HG03064 (cell line): ENCODE measurements at regions not wholly inside any gene's neighbourhood (a gene's known extent, or its start where the extent isn't known, plus 50 kb on each side); places are given as distances from the start of the nearest gene placed in this dataset.

Experiments
- ATAC-seq: cut with Tn5 transposase; IDR thresholded peaks from one replicate; pipeline ENCODE4 v1.9.1; 2021; ENCODE audit warnings: low read depth; ENCODE audit not compliant: unreplicated experiment

DNA sequence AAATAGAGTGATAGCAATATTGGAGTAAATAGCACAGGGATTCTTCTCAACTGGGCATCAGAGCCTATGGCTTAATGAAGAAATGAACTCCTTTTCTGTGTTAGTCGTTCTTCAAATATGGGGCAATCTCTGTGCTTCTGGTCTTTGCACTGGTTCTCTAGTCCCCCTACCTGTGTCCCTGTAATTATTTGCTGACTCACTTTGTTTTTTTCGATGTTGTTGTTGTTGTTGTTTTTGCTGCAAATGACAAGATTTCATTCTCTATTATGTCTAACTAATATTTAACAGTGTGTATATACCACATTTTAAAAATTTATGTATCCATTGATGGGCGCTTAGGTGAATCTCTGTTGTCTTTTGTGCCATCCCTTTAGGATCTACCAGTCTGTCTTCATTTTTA lies 2137.8 kb upstream of the TENM3 start:
- ATAC-seq: no peak

DNA sequence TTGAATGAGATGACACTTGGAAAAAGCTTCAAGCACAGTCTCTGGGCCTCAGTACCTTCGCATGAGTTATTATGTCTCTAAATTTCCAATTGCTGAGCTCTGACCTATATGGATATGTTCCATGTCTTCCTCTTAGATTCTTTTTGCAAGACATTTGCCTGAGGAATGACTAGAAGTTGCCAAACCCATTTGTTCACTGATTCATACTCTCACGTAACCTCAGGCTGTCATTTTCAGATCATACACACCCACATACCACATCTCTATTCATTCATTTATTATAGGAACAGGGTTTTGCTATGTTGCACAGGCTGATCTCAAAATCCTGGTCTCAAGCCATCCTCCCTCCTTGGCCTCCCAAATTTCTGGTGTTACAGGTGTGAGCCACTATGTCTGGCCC lies 2137.1 kb upstream of the TENM3 start:
- ATAC-seq: no peak

DNA sequence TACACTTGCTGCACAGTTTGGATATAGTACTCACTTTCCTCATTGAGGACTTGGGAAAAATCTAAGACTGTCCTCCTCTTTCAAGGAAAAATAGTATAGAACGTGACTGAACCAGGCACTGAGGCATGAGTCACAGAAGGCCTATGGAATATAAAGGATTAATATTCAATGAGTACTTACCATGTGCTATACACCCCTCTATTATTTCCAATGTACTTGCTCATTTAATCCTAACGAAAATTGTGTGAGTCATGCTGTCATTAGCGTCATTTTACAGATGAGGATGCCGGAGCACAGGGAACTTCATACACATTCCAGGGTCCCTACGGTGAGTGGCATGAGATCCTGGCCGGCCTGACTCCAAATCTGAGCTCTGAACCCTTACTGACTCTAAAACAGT lies 2136.2 kb upstream of the TENM3 start:
- ATAC-seq: no peak

DNA sequence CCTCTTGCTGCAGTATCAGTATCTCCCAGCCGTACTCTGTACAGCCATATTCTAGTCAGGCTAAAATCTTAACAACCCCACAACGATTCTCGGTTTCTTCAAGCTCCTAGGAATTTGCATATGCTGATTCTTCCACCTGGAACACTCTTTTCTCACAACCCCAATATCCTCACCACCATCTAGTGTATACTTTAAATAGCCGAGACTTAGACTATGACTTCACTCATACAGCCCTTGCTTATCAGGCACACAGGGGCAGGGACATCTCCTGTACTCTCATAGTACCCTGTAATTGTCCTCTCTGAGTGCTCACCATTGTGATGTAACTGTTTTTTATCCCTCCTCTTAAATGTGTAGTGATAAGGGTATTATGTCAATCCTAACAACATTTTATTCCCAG lies 2126.4 kb upstream of the TENM3 start:
- no peak for ATAC-seq

DNA sequence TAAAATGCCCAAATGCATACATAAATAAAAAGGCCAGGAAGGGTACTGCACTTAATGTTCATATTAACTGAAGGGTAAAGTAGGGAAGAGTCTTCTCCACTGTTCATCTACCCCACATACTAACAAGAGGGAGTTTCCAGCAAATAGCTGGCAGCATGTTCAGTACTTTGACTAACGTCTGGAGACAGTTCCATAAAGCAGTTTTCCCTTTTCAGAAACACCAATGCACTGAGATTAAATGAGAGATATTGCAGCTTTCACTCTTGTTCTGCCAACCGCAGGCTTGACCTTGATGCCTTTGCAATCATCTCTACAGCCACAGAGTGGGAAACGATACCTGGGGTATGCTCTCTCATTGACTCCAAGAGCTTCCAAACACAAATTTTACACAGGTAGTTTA lies 2123.1 kb upstream of the TENM3 start:
- no peak for ATAC-seq

DNA sequence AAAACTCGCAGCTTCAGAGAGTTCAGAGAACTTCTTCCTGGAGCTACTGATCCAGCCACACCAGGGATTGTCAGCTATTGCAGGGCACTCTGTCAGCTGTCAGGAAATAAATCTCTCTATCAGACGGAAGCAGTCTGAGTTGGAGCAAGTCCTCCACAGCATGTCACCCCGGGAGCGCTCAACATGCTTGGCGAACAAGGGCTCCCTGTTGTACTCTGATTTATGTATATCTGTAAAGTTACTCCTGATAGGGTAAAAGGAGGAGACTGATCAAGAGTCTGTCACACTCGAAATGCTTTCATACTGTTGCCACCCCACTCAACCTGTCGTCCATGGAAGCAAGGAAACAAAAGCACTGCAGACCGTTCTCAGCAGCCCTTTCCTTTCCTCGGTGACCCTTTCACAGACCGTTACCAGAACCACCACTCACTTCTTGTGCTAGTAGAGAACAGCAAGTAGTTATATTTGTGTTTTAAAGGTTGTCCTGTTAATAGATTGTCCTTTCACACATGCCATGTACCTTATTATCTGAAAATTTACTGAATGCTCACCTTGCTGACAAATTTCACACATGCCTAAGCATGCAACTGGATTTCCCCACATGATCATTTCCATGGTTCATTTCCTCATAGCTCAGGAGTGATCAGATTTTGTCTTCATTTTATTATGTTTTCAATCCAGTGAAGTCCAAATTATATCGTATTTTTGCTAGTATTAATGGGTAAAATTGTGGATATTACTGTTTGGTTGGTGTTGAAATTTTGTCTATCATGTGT lies 2108.9 kb upstream of the TENM3 start:
- ATAC-seq: peak; percentile 53

DNA sequence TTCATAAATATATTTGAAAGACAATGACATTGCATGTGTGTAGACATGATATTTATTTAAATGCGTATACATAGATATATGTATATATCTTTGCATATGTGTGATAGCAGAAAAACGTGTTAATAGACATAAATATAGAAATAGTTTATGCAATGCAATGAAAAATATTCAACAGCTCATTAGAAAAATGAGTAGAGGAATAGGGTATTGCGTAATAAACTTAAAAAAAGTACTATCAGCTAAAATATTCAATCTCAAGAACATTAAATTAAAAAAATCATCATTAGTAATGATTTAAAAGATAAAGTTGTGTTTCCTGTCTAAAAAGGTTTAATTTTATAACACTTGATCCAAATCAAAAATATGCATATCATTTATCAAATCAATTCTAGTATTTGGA lies 2101.5 kb upstream of the TENM3 start:
- no peak for ATAC-seq

DNA sequence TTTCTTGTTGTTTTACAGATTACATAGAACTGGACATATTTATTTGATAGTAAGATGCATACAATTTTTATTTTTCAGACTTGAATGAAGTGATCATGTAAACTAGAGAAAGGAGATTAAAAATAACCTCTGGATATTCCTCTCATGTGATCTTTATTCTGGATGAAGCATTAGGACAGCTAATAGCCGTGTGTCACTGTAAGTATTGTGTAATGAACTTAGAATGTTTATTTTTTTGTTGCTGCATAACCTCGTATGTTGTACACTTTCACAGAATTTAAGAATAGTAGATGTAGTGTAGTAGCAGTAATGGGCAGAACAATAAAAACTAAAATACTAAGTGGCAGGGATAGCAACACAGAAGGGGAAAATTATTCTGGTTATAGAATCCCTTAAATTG lies 2094.5 kb upstream of the TENM3 start:
- ATAC-seq: no peak

DNA sequence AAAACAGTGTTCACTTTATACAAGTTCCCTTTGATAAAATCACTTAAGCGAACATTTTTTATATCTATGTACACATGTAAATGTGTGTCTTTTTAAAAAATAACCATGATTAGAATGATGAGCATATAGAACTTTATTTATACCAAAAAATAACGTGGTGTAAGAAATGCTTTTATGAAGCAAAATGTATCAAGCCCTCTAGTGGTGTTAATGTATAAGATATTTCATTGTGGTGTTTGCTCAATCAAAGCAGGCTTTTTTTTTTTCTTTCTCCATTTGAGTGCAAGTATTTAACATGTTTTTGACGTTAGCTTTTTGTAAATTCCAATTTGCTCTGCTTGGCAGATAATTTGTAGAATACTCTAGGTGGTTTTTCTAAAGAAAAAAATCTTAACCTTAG lies 2092.4 kb upstream of the TENM3 start:
- no peak for ATAC-seq

DNA sequence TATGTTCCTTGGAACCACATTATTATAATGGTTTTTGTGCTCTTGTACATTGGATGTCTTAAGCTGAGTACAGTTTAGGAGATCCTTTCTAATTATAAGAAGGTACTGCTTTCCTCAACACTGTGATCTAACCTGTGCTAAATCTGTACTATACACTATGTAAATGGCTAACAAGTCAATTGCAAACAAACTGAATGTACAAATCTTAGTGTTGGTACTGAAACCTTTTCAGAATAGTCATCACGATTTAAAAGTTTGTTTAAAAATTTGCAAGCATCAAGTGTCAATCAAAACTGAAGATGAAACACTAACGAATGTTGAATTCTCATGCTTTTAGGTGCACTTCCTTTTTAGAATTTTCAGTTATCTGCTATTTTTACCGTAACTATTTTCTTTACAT lies 2090.4 kb upstream of the TENM3 start:
- ATAC-seq: no peak

DNA sequence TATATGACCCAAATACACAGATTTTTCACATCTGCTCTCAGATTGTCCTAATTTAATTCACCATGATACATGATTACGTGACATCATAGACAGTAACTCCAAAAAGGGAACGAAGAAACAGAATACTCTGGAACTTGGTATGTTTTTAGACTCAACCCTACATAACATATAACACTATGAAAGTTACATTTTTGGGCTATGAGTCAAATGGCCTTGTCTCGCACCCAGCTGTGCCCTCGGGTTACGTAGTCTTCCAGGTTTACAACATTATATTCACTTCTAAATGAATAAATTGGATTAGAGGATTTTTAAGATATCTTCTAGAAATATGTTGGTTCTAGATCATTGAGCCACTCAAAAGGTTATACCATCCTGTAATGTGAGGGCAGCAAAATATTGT lies 2089.6 kb upstream of the TENM3 start:
- ATAC-seq: no peak

DNA sequence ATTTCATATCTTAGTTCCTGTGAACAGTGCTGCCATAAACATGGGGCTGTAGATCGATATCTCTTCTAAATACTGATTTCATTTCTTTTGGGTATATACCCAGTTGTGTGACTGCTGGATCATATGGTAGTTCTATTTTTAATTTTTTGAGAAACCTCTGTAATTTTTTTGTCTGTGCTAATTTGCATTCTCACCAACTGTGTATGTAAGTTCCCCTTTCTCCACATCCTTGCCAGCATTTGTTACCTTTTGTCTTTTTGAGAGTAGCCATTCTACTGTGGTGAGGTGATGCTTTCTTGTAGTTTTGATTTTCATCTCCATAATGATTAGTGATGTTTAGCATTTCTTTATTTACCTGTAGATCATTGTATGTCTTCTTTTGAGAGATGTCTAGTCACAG lies 2086.5 kb upstream of the TENM3 start:
- ATAC-seq: no peak

DNA sequence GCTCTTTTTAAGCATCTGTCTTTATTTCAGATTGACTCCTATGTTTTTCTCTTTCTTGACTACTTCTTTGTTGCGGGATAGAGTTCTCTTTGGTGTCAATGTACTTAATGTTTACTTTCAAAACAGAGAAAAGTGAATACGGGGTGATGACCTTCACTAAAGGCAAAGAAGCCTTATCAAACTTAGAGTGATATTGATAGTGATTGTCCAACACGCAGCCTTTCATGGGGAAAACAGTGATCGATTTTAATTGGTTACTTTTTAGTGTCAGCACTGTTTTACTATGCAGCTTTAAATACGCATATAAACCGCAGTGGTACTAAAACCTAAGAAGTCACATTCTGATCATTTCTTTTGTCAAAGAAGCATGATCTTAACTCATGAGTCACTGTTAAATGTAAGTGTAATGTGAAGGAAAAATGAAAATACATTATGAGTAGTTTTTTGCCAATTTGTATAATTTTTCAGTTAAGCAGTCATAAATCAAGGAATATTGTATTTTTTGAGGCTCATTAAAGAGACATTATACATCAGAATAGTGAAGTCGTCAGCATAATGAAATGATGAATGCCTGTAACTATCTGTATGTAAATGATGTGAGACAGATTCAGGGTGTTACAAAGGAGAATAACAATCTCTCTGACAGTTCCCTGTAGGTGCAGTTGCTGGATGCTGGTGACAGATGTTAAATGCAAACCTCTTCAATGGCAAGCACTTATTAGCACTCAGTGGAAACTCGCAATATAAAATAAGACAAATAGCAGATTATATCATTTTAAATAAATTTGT lies 2082.8 kb upstream of the TENM3 start:
- ATAC-seq: no peak

DNA sequence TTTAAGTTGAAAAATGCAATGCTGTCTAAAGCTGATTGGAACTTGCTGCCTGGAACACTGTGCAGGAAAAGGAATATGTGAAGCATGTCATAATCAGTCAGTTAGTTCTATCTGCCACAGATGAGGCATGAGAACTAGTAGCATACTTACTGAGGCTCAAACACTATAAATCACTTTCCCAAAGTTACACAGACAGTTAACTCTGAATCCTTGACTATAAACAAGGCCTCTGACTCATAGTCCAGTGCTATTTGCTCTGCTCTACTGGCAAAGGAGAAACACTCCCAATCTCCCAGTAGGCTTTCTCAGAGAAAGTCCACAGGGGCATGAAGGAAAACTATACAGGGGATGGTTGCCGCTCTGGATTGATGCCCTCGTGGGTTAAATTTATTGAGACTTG lies 2078.4 kb upstream of the TENM3 start:
- no peak for ATAC-seq

DNA sequence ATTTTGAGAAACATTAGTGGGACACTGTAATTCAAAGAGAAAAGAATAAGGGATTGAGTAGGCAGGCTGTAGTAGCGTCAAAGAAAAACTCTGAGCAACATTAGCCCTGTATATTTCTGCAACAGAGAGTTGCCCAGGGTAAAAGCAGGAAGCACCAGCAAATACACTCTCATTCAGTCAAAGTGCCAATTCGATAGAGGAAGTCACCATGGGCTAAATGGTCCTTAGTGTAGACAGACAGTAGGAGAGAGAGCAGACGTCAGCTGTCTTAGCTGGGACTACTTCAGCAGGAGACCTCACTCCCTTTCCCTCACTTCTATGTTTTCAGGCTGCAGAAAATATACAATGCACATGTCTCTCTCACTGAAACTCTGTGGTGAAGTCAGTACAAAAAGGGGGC lies 2073.8 kb upstream of the TENM3 start:
- no peak for ATAC-seq

DNA sequence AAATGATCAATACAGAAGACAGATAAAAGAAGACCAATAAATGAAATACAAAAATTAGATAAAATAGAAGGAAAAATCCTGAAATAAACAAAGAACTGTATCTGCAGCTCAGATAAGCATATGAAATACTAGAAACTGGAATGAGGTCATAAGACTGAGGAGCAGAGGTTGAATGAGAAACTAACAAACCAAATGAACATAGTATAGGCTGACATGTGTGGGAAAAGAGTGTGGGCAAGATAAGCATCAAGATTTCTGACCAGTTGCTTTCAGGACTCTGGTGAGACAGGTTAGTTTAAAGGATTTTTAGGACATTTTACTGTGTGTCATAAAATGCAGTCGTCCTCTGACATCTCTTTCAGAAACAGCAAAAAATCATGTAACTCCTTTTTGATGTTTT lies 2073.2 kb upstream of the TENM3 start:
- no peak for ATAC-seq

DNA sequence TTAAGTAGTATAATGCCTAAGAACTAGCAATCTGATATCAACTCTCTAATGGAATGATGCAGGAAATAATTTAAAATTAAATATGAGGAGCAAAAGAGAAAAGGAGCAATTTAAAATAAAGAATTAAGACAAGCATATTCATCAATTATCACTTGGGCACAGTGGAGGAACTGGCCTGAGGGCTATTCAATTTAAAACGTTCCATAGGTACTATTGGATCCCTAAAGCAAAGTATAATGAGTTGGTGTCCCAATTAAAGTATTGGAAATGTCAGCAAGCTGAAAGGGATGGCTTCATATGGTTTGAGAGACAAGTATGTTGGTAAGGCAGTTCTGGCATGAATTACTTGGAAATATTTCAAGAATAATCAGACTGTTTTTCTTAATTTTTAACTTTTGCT lies 2064.1 kb upstream of the TENM3 start:
- ATAC-seq: no peak

DNA sequence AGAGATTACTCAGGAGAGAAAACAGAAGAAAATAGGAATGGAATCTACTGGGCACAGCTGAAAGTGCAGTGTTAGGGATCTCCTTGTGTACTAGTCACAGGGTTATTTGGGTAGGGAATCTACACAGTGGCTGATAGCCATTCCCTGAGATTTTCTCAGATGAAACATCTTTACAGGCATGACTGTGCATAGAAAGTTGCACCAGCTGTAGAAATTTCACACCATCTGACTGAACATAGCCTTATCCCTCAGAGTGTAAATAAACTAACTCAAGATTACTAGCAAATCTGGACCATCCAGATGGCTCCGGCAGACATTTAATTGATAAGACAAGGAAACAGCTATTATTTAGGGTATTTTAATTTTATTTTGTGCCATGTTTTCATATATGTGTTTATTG lies 2053.5 kb upstream of the TENM3 start:
- ATAC-seq: no peak

DNA sequence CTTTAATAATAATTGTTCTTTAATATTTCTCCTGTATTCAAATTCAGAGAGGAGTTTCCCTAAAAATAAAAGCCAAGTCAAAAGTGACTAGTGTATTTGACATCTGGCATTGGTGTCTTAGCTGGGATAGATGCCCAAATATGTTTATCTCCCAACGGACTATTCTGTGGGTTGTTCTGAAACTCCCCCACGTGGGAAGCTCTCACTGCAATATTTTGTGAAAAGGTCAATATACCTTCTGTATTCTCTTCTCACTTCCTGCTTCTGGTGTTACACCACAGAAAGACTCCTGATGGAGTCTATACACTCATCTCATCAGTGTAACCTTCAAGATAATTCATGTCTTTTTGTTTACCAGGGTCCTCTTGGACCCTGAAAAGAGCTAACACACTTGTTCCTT lies 2052.8 kb upstream of the TENM3 start:
- ATAC-seq: no peak

DNA sequence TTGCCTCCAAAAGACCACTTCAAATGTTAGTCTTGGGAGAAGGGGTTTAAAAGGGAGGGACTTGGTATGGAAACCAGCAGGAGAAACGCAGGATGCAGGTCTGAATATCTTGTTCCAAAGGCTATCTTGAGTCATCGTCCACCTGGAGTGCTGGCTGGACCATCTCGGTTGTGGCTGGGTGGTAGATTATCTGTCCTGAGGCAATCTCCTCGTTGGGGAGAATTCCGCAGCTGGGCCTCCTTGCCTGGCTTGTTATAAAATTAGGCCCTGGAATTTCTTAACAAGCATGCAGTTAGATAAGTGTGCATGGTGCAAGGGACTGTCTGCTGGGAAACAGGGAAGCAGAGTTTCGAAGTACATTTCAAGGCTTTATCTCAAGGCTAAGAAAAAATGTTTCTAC lies 2045.7 kb upstream of the TENM3 start:
- no peak for ATAC-seq

DNA sequence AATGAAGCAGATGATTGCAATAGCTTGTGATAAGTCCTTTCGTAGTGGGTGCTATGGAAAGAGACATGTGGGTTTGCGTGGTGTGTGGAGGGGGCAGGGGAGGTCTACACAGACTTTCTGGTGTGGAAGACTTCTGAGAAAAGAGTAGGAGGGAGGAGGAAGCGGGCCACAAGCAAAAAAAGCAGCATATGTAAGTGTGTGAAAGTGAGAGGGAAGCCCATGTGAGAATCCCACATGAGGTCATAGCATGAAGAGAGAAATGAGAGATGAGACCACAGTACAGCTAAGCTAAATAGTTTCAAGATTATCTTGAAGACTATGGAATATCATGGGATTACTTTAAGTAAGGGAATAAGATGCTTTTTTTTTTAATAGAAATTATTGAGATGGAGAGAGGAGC lies 2039.9 kb upstream of the TENM3 start:
- peak; percentile 64 for ATAC-seq

DNA sequence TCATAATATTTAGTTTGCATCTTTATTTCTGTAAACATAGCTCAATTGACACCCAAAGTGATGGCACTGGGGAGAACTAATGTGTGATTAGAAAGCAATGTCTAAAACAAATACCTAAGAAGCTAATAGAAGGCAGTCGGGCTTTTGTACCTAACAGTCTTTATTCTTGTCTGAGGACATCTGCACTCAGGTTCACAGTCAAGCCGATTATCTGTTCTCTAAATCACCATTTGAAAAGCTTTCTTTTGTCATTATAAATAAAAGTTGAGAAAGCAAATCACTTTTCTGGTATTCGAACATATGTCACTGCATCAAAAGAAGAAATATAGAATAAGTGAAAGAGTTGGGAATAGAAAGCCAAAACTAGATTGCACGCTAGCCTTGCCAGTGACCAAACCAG lies 2037.9 kb upstream of the TENM3 start:
- ATAC-seq: no peak
